ENCODE measurements at regions not wholly inside any gene's neighbourhood (a gene's known extent, or its start where the extent isn't known, plus 50 kb on each side); places are given as distances from the start of the nearest gene placed in this dataset.
A peak's percentile ranks its signal among the peaks of the same experiment; 100 is the strongest.

DNA sequence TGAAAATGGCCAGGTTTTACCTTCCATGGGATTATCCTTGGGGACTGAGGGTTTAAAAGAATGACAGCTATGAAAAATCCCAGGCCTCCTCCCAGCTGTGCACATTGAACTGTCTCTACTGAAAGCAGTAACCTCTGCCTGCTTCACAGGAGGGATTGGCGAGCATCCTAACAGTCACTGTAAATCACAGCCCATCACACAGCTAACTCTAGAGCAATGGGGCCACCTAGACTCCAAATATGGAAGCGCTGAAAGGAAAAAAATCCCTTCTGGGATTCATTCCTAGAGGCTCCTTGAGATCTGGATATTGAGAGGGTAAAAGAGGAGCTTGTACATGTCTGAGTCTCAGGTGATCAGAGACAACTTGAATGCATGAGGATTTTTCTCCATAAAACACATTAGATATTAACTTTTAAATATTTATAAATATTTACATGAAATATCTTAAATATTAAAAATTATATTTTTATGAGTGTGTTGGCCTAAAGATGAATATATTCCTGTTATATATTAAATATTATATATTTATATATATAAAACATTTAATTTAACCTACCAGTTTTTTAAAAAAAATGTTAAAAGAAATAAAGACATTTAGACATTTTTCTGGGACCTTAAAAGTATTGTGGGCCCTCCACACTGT lies 133.8 kb upstream of the SLC24A2 start:
- no peak for TF ChIP-seq HLTF (IDR thresholded peaks at IDR 0.05)
- no peak for TF ChIP-seq SOX6 (IDR thresholded peaks at IDR 0.05)
- TF ChIP-seq ZBTB34 (CRISPR knock-in tag; IDR thresholded peaks at IDR 0.05), result no peak
- no peak for TF ChIP-seq POLR2AphosphoS5 (IDR thresholded peaks at IDR 0.05; ENCODE audit: control insufficient read depth, insufficient read depth, low read depth, low read length)
- peak; percentile 39 to 50 (median 39); a peak in 5 of 6 replicates for TF ChIP-seq CTCF (IDR thresholded peaks at IDR 0.05 in 2 of 3, conservative IDR thresholded peaks at IDR 0.05 in 1 of 3; ENCODE audit: insufficient read depth in 2 of 3, low read depth in 1 of 3, low read length in 3 of 3)
- TF ChIP-seq GABPA (tag; conservative IDR thresholded peaks at IDR 0.05; ENCODE audit: low read depth), result no peak
- TF ChIP-seq CHD1 (IDR thresholded peaks at IDR 0.05; ENCODE audit: low read length), result no peak
- no peak for TF ChIP-seq PHF8 (IDR thresholded peaks at IDR 0.05; ENCODE audit: borderline replicate concordance, low read length)
- TF ChIP-seq REST (IDR thresholded peaks at IDR 0.05; ENCODE audit: borderline replicate concordance), result peak; percentile 50; the same call in 1 of the 2 replicates
- TF ChIP-seq REST (CRISPR knock-in tag; IDR thresholded peaks at IDR 0.05; ENCODE audit: low read depth), result no peak
- no peak for TF ChIP-seq HSF4 (CRISPR knock-in tag; IDR thresholded peaks at IDR 0.05; ENCODE audit: borderline replicate concordance)
- no peak for TF ChIP-seq ZNF384 (IDR thresholded peaks at IDR 0.05; ENCODE audit: low read depth, low read length)
- TF ChIP-seq, protein P1, sequence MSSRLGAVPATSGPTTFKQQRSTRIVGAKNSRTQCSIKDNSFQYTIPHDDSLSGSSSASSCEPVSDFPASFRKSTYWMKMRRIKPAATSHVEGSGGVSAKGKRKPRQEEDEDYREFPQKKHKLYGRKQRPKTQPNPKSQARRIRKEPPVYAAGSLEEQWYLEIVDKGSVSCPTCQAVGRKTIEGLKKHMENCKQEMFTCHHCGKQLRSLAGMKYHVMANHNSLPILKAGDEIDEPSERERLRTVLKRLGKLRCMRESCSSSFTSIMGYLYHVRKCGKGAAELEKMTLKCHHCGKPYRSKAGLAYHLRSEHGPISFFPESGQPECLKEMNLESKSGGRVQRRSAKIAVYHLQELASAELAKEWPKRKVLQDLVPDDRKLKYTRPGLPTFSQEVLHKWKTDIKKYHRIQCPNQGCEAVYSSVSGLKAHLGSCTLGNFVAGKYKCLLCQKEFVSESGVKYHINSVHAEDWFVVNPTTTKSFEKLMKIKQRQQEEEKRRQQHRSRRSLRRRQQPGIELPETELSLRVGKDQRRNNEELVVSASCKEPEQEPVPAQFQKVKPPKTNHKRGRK (tag; IDR thresholded peaks at IDR 0.05), result no peak
- no peak for TF ChIP-seq POLR2AphosphoS2 (IDR thresholded peaks at IDR 0.05; ENCODE audit: low read length)
